ENCODE measurements at regions not wholly inside any gene's neighbourhood (a gene's known extent, or its start where the extent isn't known, plus 50 kb on each side); places are given as distances from the start of the nearest gene placed in this dataset.

DNA sequence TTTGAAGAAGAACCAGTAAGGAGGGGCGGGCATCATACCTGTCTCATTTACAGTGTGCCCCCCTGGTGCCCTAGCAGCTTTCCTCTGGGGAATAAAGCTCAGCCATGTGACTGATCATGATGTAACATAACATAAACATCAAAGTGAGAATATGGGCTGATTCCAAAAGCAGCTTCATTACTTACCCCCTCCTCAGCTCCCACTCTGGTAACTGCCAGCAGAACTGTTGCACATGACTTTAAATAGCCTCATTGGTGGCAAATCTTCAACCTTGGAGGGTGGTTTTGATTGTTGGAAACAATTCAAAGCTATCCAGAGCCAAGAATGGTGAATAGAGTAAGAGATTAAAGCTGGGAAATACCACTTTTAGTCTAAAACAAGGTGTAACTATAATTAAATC is 384.6 kb downstream of the BUD13 start:
- no peaks in the 10 kb centered on the region for H4K20me1 ChIP-seq (replicated peaks; ENCODE audit: insufficient read depth)
- H3K9me2 ChIP-seq (ENCODE audit: insufficient read depth), result 0 out of 2 replicates have a peak, but pooled peaks cover 3% of the 10 kb centered on the region
- Mint-ChIP-seq H3K27ac (no peak overlapping the region), H3K4me1 (peaks cover 10% of the 10 kb centered on the region), H3K27me3 (ENCODE audit: insufficient read depth, low read depth, poor library complexity) (no peaks in the 10 kb centered on the region), H3K36me3 (ENCODE audit: low read depth) (no peaks in the 10 kb centered on the region), H3K4me3 (no peak overlapping the region), H3K9me3 (0 out of 3 replicates have a peak, but pooled peaks cover under 1% of the 10 kb centered on the region)
- no peaks in the 10 kb centered on the region for H3K36me3 ChIP-seq (ENCODE audit: insufficient read depth)
- TF ChIP-seq, protein P1, sequence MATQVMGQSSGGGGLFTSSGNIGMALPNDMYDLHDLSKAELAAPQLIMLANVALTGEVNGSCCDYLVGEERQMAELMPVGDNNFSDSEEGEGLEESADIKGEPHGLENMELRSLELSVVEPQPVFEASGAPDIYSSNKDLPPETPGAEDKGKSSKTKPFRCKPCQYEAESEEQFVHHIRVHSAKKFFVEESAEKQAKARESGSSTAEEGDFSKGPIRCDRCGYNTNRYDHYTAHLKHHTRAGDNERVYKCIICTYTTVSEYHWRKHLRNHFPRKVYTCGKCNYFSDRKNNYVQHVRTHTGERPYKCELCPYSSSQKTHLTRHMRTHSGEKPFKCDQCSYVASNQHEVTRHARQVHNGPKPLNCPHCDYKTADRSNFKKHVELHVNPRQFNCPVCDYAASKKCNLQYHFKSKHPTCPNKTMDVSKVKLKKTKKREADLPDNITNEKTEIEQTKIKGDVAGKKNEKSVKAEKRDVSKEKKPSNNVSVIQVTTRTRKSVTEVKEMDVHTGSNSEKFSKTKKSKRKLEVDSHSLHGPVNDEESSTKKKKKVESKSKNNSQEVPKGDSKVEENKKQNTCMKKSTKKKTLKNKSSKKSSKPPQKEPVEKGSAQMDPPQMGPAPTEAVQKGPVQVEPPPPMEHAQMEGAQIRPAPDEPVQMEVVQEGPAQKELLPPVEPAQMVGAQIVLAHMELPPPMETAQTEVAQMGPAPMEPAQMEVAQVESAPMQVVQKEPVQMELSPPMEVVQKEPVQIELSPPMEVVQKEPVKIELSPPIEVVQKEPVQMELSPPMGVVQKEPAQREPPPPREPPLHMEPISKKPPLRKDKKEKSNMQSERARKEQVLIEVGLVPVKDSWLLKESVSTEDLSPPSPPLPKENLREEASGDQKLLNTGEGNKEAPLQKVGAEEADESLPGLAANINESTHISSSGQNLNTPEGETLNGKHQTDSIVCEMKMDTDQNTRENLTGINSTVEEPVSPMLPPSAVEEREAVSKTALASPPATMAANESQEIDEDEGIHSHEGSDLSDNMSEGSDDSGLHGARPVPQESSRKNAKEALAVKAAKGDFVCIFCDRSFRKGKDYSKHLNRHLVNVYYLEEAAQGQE (IDR thresholded peaks at IDR 0.05; ENCODE audit: unreplicated experiment), result no peak
- TF ChIP-seq POLR2AphosphoS5 (IDR thresholded peaks at IDR 0.05; ENCODE audit: low read depth) (no peak), CREB1 (CRISPR knock-in tag; IDR thresholded peaks at IDR 0.05; ENCODE audit: low read depth) (no peak), ZNF331 (CRISPR knock-in tag; IDR thresholded peaks at IDR 0.05; ENCODE audit: low read depth) (no peak), NANOG (IDR thresholded peaks at IDR 0.05; ENCODE audit: borderline replicate concordance) (no peak), JUNB (IDR thresholded peaks at IDR 0.05; ENCODE audit: unreplicated experiment) (no peak), STAT1 (IDR thresholded peaks at IDR 0.05; ENCODE audit: unreplicated experiment) (no peak), EZH2phosphoT487 (IDR thresholded peaks at IDR 0.05; ENCODE audit: unreplicated experiment) (no peak), EZH2 (IDR thresholded peaks at IDR 0.05; ENCODE audit: low read depth, unreplicated experiment) (no peak), ZNF114 (CRISPR knock-in tag; IDR thresholded peaks at IDR 0.05) (no peak)
- TF ChIP-seq, protein P2, sequence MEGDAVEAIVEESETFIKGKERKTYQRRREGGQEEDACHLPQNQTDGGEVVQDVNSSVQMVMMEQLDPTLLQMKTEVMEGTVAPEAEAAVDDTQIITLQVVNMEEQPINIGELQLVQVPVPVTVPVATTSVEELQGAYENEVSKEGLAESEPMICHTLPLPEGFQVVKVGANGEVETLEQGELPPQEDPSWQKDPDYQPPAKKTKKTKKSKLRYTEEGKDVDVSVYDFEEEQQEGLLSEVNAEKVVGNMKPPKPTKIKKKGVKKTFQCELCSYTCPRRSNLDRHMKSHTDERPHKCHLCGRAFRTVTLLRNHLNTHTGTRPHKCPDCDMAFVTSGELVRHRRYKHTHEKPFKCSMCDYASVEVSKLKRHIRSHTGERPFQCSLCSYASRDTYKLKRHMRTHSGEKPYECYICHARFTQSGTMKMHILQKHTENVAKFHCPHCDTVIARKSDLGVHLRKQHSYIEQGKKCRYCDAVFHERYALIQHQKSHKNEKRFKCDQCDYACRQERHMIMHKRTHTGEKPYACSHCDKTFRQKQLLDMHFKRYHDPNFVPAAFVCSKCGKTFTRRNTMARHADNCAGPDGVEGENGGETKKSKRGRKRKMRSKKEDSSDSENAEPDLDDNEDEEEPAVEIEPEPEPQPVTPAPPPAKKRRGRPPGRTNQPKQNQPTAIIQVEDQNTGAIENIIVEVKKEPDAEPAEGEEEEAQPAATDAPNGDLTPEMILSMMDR (conservative IDR thresholded peaks at IDR 0.05; ENCODE audit: low read depth in 2 of 2), result no peak
- TF ChIP-seq, protein P3, sequence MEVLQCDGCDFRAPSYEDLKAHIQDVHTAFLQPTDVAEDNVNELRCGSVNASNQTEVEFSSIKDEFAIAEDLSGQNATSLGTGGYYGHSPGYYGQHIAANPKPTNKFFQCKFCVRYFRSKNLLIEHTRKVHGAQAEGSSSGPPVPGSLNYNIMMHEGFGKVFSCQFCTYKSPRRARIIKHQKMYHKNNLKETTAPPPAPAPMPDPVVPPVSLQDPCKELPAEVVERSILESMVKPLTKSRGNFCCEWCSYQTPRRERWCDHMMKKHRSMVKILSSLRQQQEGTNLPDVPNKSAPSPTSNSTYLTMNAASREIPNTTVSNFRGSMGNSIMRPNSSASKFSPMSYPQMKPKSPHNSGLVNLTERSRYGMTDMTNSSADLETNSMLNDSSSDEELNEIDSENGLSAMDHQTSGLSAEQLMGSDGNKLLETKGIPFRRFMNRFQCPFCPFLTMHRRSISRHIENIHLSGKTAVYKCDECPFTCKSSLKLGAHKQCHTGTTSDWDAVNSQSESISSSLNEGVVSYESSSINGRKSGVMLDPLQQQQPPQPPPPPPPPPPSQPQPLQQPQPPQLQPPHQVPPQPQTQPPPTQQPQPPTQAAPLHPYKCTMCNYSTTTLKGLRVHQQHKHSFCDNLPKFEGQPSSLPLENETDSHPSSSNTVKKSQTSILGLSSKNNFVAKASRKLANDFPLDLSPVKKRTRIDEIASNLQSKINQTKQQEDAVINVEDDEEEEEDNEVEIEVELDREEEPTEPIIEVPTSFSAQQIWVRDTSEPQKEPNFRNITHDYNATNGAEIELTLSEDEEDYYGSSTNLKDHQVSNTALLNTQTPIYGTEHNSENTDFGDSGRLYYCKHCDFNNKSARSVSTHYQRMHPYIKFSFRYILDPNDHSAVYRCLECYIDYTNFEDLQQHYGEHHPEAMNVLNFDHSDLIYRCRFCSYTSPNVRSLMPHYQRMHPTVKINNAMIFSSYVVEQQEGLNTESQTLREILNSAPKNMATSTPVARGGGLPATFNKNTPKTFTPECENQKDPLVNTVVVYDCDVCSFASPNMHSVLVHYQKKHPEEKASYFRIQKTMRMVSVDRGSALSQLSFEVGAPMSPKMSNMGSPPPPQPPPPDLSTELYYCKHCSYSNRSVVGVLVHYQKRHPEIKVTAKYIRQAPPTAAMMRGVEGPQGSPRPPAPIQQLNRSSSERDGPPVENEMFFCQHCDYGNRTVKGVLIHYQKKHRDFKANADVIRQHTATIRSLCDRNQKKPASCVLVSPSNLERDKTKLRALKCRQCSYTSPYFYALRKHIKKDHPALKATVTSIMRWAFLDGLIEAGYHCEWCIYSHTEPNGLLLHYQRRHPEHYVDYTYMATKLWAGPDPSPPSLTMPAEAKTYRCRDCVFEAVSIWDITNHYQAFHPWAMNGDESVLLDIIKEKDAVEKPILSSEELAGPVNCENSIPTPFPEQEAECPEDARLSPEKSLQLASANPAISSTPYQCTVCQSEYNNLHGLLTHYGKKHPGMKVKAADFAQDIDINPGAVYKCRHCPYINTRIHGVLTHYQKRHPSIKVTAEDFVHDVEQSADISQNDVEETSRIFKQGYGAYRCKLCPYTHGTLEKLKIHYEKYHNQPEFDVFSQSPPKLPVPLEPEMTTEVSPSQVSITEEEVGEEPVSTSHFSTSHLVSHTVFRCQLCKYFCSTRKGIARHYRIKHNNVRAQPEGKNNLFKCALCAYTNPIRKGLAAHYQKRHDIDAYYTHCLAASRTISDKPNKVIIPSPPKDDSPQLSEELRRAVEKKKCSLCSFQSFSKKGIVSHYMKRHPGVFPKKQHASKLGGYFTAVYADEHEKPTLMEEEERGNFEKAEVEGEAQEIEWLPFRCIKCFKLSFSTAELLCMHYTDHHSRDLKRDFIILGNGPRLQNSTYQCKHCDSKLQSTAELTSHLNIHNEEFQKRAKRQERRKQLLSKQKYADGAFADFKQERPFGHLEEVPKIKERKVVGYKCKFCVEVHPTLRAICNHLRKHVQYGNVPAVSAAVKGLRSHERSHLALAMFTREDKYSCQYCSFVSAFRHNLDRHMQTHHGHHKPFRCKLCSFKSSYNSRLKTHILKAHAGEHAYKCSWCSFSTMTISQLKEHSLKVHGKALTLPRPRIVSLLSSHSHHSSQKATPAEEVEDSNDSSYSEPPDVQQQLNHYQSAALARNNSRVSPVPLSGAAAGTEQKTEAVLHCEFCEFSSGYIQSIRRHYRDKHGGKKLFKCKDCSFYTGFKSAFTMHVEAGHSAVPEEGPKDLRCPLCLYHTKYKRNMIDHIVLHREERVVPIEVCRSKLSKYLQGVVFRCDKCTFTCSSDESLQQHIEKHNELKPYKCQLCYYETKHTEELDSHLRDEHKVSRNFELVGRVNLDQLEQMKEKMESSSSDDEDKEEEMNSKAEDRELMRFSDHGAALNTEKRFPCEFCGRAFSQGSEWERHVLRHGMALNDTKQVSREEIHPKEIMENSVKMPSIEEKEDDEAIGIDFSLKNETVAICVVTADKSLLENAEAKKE (CRISPR knock-in tag; IDR thresholded peaks at IDR 0.05), result no peak
- TF ChIP-seq, protein P4, sequence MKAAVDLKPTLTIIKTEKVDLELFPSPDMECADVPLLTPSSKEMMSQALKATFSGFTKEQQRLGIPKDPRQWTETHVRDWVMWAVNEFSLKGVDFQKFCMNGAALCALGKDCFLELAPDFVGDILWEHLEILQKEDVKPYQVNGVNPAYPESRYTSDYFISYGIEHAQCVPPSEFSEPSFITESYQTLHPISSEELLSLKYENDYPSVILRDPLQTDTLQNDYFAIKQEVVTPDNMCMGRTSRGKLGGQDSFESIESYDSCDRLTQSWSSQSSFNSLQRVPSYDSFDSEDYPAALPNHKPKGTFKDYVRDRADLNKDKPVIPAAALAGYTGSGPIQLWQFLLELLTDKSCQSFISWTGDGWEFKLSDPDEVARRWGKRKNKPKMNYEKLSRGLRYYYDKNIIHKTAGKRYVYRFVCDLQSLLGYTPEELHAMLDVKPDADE (IDR thresholded peaks at IDR 0.05), result no peak
- no peaks in the 10 kb centered on the region for H3K79me2 ChIP-seq (replicated peaks; ENCODE audit: insufficient read depth)
- H3F3A ChIP-seq (replicated peaks; ENCODE audit: low read depth), result no peaks in the 10 kb centered on the region
- DNase-seq (ENCODE audit: low spot score) (no peak), ATAC-seq (no peak)
- no peak overlapping the region for H3K27ac ChIP-seq (ENCODE audit: low read depth)
- no peaks in the 10 kb centered on the region for H3K27me3 ChIP-seq (ENCODE audit: insufficient read depth)
- H3K4me3 ChIP-seq, result no peak overlapping the region
- peaks cover 12% of the 10 kb centered on the region for H3K4me1 ChIP-seq (ENCODE audit: insufficient read depth)
- no peak overlapping the region for H2AFZ ChIP-seq
- H3K4me2 ChIP-seq, result no peak overlapping the region
